Activated T-cell treated with anti-CD3 and anti-CD28 coated beads for 4 hours (primary cell): ENCODE measurements at regions not wholly inside any gene's neighbourhood (a gene's known extent, or its start where the extent isn't known, plus 50 kb on each side); places are given as distances from the start of the nearest gene placed in this dataset.

Source experiments
- DNase-seq: peaks from one replicate; pipeline ENCODE4 v3.0.0-alpha.2; 2020

GRCh38 chrX:43522582-43522981 is 133.5 kb upstream of the MAOA start:
- DNase-seq = no peak

GRCh38 chrX:43525901-43526610 is 130.0 kb upstream of the MAOA start:
- DNase-seq = no peak

DNA sequence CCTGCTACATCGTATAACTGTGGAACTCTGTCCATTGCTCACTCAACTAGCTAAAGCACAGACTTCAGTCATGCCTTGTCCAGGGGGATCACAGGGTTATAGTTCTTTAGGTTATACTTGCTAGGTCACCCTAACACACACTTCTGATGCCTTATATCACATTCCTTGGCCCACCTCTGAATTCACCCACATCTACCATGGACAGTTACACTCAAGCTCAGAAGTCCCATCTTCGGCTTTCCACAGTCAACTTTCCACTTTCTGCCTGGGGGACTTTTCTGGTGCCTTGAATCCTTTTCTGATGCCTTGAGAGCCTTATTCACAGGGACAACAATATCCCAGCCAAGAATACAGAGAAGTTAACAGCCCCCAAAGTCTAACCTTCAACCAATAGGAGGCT is 129.2 kb upstream of the MAOA start:
- no peak for DNase-seq

- DNase-seq = no peak
Observed at GRCh38 chrX:43527801-43528200, 128.3 kb upstream of the MAOA start.

- no peak for DNase-seq
Observed at GRCh38 chrX:43530837-43531236, 125.3 kb upstream of the MAOA start.

- DNase-seq = no peak
Observed at GRCh38 chrX:43540318-43540717, 115.8 kb upstream of the MAOA start.

GRCh38 chrX:43551590-43551989 is 104.5 kb upstream of the MAOA start:
- DNase-seq = no peak

GRCh38 chrX:43552156-43552555 is 103.9 kb upstream of the MAOA start:
- no peak for DNase-seq

GRCh38 chrX:43552703-43553102 is 103.4 kb upstream of the MAOA start:
- DNase-seq = no peak

DNA sequence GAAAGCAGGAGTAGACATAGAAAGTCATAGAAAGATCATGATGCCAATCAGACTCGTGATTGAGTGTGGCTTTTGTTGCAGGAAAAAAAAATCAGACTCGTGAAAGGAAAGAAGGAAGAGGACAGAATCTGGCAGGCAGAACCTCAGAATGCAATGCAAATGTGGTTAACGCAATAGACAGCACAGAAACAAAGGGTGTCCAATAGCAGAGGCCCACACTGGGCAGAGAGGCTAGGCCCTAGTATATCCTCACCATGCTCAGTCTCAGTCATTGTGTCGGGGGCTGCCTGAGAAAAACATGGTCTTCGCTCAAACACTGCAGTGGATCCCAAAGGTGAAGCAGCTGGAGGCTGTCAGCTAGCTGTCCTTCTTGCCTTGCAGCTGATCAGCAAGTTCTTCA is 102.8 kb upstream of the MAOA start:
- DNase-seq = no peak

- no peak for DNase-seq
Observed at GRCh38 chrX:43556207-43556606, 99.9 kb upstream of the MAOA start.

- peak; percentile 48 for DNase-seq
Observed at GRCh38 chrX:43557792-43558191, 98.3 kb upstream of the MAOA start.

DNA sequence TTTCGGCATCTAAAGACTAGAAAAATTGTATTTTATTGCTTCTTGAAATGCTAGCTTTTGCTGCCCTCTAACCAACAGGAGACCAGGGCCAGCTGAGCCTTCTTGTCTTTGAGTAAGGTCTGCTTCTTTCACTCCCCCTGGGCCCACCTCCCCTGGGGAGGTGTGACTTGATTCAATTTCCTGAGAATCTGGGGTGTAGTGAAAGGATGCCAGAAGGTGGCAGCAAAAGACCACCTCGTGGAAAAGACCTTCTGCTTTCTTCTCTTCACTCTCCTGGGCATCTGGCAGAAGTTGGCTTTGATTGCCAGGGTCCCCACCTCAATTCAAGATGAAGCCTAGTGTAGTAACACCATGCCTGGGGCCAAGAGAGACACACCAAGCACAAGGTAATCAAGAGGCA is 96.5 kb upstream of the MAOA start:
- peak; percentile 1 for DNase-seq

GRCh38 chrX:43560247-43560946 is 95.7 kb upstream of the MAOA start:
- DNase-seq = no peak

- no peak for DNase-seq
Observed at GRCh38 chrX:43562372-43562771, 93.7 kb upstream of the MAOA start.

DNA sequence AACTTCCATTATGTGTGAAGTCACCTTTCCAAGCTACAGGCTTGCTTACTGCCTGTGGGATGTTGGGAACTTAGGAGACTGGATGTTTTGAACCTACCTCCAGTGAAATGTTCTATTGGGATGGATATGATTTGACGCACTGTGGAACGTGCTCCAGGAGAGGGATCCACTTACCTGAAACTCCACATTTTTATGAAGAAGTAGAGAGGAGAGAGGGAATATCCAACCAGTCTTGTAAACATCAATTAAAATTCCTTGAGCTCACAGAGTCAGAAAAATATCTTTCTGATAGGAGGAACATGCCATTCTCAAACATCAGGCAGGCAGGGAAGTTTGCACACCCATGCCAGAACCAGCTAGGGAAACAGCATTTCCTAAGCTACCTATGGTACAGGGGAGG is 91.1 kb upstream of the MAOA start:
- DNase-seq = no peak

GRCh38 chrX:43566170-43566569 is 89.9 kb upstream of the MAOA start:
- no peak for DNase-seq

DNA sequence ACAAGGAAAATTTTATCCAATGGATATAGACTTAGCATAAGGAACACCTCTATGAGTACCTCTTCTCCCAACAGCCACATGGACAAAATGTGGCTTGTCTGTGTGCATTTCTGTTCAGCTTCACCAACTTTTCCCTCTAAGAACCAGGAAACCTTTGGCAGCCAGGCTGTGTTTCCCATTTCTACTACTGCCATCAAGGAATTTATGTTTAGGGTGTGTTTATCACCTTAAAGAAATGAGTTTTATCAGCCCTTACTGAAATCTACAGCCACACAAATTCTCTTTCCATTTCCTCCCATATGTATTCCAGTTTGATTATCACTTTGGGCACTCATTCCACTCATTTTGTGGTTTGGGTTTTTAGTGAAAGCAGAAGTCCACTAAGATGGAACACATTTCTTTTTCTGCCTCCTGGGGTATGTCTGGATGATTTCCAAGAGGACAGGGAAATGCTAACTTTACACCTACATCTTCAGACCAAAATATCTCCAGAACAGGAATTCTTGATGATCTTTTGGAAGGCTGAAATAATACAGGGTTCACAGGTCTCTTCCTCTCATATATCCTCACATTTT is 82.6 kb upstream of the MAOA start:
- DNase-seq = no peak

GRCh38 chrX:43580621-43581020 is 75.5 kb upstream of the MAOA start:
- DNase-seq = no peak

DNA sequence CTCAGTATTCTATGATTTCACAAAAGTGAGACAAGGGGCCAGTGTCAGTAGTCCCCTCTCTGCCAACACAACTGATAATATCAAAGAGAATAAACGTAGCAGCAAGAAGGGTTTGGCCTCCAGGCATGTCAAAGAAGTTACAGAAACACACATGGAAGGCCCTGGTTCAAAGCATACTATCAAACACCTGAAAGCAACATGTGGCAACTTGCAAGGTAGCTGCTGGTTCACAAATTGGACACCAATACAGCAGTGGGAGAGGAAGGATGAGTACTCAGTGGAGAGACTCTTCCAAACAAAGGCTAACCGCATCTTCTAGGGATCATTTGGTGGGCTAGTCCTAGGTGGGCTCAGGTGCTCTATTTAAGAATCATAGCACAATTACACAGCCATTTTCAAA is 74.9 kb upstream of the MAOA start:
- DNase-seq = no peak

GRCh38 chrX:43581888-43582539 is 74.1 kb upstream of the MAOA start:
- no peak for DNase-seq

- DNase-seq = no peak
Observed at GRCh38 chrX:43582540-43582913, 73.6 kb upstream of the MAOA start.

DNA sequence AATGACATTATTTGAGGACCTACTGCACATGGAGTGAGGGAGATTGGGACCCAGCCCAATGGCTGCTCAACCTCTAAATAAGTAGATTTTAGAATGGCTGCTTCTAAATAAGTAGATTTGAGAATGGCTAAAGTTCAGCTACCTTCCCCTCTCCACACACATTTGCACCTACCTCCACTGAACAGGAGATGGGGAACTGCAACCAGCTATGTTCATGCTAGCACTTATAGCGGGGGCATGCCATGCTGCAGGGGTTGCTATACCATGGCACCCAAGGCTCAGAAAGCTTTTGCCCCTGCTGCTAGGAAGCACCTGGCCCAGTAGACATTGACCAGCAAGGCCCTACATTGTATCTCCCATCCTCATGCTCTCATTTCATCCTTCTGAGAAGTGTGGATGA is 70.2 kb upstream of the MAOA start:
- DNase-seq = no peak

DNA sequence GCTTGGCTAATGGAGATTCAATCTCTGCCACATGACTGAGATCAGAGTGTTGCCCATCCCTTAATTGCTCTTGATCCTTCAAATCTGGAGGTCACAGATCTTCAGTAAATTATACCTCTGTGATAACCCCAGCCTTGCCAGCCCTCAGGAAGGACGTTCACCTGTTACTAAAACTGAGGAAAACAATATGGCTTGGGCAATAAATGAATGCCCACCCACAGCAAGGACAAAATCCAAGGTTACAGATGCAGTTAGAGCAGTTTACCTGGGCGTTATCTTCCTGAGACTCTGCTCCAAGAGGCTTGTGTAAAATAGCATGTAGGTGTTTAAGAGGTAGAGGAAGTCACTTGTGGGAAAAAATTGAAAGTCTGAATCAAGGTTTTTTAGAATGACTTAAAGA is 69.3 kb upstream of the MAOA start:
- DNase-seq = no peak
